Hematopoietic multipotent progenitor cell treated with erythropoietin and hydrocortisone succinate and interleukin-3 and kit ligand, for 6 days (in vitro differentiated cells): ENCODE measurements at regions not wholly inside any gene's neighbourhood (a gene's known extent, or its start where the extent isn't known, plus 50 kb on each side); places are given as distances from the start of the nearest gene placed in this dataset.
"Not testable (repeated sequence)": the region's sequence is repeated elsewhere in the genome, so short reads cannot be mapped to it uniquely, and the experiment has no call there.

Experiments
- DNase-seq: peaks from one replicate; pipeline ENCODE4 v3.0.0-alpha.2; 2015

GRCh38 chr14:34299360-34299759, 162.7 kb downstream of the SPTSSA start:
- no peak for DNase-seq

- peak; percentile 79 for DNase-seq
These were observed 164.1 kb downstream of the SPTSSA start for GRCh38 chr14:34297786-34298520.

- no peak for DNase-seq
These were observed 178.4 kb downstream of the SPTSSA start for GRCh38 chr14:34283590-34283989.

- no peak for DNase-seq
These were observed 184.8 kb downstream of the SPTSSA start for GRCh38 chr14:34277191-34277590.

- DNase-seq, result no peak
These were observed 186.5 kb downstream of the SPTSSA start for GRCh38 chr14:34275530-34275929.

- no peak for DNase-seq
These were observed 187.0 kb downstream of the SPTSSA start for GRCh38 chr14:34275078-34275477.

- not testable (repeated sequence) for DNase-seq
These were observed 188.3 kb downstream of the SPTSSA start for GRCh38 chr14:34273716-34274115.

GRCh38 chr14:34270361-34270760, 191.7 kb downstream of the SPTSSA start:
- no peak for DNase-seq

GRCh38 chr14:34266344-34266743, 195.7 kb downstream of the SPTSSA start:
- no peak for DNase-seq

- DNase-seq, result no peak
These were observed 199.7 kb downstream of the SPTSSA start for GRCh38 chr14:34262127-34262910.

- no peak for DNase-seq
These were observed 202.0 kb downstream of the SPTSSA start for GRCh38 chr14:34259996-34260395.

- no peak for DNase-seq
These were observed 203.7 kb downstream of the SPTSSA start for GRCh38 chr14:34258318-34258717.

GRCh38 chr14:34257505-34257904, 204.5 kb downstream of the SPTSSA start:
- no peak for DNase-seq

- no peak for DNase-seq
These were observed 205.8 kb downstream of the SPTSSA start for GRCh38 chr14:34256223-34256622.

- DNase-seq, result no peak
These were observed 207.5 kb downstream of the SPTSSA start for GRCh38 chr14:34254571-34254970.

- no peak for DNase-seq
These were observed 208.0 kb downstream of the SPTSSA start for GRCh38 chr14:34254031-34254430.

GRCh38 chr14:34252227-34252626, 209.8 kb downstream of the SPTSSA start:
- DNase-seq, result no peak

GRCh38 chr14:34251662-34252061, 210.4 kb downstream of the SPTSSA start:
- no peak for DNase-seq

GRCh38 chr14:34250959-34251358, 211.1 kb downstream of the SPTSSA start:
- DNase-seq, result no peak

- peak; percentile 19 for DNase-seq
These were observed 214.4 kb downstream of the SPTSSA start for GRCh38 chr14:34247605-34248004.

- DNase-seq, result no peak
These were observed 215.8 kb downstream of the SPTSSA start for GRCh38 chr14:34246206-34246605.

GRCh38 chr14:34243401-34243800, 218.6 kb downstream of the SPTSSA start:
- DNase-seq, result no peak

GRCh38 chr14:34243001-34243400, 219.0 kb downstream of the SPTSSA start:
- no peak for DNase-seq

- DNase-seq, result no peak
These were observed 220.8 kb downstream of the SPTSSA start for GRCh38 chr14:34241185-34241711.
